ENCODE measurements at regions not wholly inside any gene's neighbourhood (a gene's known extent, or its start where the extent isn't known, plus 50 kb on each side); places are given as distances from the start of the nearest gene placed in this dataset.
"Not testable (repeated sequence)": the region's sequence is repeated elsewhere in the genome, so short reads cannot be mapped to it uniquely, and the experiment has no call there.

DNA sequence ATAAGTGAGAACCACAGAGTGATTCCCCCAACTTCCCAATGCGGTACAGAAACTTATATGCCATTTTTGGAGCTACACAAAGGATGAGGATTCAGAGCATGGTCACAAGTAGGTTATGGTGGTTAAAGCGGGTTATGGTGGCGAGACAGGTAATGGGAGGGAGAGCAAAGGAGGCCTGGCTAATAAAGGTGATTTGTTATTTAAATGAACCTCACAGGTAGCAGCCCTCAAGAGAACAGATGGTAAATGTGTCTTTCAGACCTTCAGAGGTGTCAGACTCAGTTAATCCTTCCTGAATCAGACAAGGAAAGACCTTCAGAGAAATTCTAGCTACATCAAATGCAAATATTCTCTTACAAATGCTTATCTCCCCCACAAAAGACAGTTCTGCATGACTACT, 1971.4 kb downstream of the OLFM4 start:
- no peak for DNase-seq (ENCODE audit: low read depth)
- TF ChIP-seq, protein P1, sequence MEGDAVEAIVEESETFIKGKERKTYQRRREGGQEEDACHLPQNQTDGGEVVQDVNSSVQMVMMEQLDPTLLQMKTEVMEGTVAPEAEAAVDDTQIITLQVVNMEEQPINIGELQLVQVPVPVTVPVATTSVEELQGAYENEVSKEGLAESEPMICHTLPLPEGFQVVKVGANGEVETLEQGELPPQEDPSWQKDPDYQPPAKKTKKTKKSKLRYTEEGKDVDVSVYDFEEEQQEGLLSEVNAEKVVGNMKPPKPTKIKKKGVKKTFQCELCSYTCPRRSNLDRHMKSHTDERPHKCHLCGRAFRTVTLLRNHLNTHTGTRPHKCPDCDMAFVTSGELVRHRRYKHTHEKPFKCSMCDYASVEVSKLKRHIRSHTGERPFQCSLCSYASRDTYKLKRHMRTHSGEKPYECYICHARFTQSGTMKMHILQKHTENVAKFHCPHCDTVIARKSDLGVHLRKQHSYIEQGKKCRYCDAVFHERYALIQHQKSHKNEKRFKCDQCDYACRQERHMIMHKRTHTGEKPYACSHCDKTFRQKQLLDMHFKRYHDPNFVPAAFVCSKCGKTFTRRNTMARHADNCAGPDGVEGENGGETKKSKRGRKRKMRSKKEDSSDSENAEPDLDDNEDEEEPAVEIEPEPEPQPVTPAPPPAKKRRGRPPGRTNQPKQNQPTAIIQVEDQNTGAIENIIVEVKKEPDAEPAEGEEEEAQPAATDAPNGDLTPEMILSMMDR (IDR thresholded peaks at IDR 0.05; ENCODE audit: low read depth, low read length, missing control alignments) = no peak
- H3K4me3 ChIP-seq (ENCODE audit: low read depth, low read length) = no peak overlapping the region

DNA sequence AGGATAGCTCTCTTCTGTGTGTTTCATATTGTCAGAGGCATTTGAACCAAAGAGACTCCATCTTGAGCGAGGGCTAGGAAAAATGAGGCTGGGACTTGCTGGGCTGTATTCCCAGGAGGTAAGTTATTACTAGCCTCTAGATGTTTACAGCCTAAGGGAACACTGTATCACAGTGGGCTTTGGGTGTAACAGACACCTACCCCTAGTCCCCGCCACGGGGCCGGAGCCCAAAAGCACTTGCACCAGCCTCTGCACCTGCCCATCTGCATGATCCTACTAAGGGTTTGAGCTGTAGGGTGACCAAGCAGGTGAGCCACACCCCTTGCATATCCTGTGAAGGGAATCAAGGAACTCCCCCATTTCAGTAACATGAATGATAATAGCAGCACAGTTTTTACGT, 1972.2 kb downstream of the OLFM4 start:
- DNase-seq (ENCODE audit: low read depth) = no peak
- TF ChIP-seq, protein P1 (IDR thresholded peaks at IDR 0.05; ENCODE audit: low read depth, low read length, missing control alignments) = no peak
- no peak overlapping the region for H3K4me3 ChIP-seq (ENCODE audit: low read depth, low read length)

DNA sequence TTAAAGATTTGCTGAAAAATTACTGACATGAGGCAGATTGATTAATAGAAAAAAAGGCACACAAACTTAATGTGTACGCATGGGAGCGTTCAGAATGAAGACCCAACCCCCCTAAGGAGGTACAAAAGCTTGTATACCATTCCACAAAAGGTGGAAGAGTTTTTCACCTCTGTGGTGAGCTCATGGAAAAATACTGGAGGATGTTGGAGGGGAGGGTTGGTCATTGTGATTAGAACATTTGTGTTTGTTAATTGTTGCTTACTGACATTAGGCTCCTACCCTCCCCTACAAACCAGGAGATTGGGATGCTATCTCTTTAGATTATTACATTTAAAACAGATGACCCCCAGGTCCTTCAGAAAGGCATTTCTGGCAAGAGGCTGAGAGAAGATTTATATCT, 1973.3 kb downstream of the OLFM4 start:
- TF ChIP-seq, protein P1 (IDR thresholded peaks at IDR 0.05; ENCODE audit: low read depth, low read length, missing control alignments) = no peak
- no peak for DNase-seq (ENCODE audit: low read depth)
- H3K4me3 ChIP-seq (ENCODE audit: low read depth, low read length) = no peak overlapping the region

DNA sequence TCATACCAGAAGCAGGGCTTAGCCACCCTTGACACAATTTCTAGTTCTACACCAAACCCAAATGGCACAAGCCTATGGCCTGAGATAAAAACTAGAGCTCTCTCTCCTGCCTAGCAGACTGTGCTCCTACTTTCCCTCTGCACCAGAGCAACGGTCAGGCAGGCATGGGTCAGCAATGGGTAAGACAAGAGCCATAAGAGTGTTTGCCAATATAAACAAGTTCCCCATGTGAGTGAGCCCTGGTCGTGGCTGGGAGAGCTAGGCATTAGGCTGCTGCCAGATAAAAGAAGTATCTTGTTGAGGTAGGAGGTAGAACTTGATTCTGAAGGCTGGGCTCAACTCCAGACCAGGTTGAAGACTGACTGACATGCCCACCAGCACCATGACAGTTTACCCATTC, 1979.1 kb downstream of the OLFM4 start:
- H3K4me3 ChIP-seq (ENCODE audit: low read depth, low read length) = no peak overlapping the region
- TF ChIP-seq, protein P1 (IDR thresholded peaks at IDR 0.05; ENCODE audit: low read depth, low read length, missing control alignments) = no peak
- no peak for DNase-seq (ENCODE audit: low read depth)

DNA sequence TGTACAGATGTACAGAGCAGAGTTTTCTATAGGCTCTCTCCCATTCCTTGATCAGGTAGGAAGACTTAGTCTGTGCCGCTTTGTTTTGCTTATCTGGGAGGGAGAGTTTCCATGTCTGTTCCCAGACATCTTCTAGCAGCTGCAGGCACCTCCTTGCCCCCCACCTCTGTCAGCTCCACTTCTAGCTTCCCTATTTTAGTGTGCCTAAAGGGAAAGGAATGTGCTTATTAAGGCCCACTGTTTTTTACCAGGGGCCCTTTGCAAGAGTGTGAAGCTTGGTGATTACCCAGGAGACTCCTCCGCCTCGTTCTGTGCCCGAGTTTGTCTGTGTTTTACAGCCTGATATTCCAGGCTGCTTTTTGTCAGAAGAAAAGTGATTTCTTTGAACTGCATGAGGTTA, 1984.4 kb downstream of the OLFM4 start:
- TF ChIP-seq, protein P1 (IDR thresholded peaks at IDR 0.05; ENCODE audit: low read depth, low read length, missing control alignments) = no peak
- DNase-seq (ENCODE audit: low read depth) = no peak
- H3K4me3 ChIP-seq (ENCODE audit: low read depth, low read length) = no peak overlapping the region

DNA sequence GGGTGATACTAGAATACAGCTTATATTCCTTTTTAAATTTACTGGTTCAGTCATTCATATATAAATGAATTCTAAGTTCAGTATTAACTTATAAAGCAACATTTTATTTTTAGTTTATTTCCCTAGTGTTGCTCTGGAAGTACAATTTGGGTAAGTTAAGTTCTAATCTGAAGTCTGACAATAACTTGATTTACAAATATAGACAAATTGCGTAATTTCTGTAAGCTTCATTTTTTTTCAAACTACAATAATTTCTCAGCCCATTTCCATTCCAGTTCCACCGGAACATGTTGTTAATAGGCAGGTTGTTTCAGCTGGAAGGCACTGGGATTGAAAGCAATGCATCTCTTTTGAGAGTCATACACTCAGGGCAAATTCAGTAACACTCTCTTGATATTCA, 2000.7 kb downstream of the OLFM4 start:
- H3K4me3 ChIP-seq (ENCODE audit: low read depth, low read length) = no peak overlapping the region
- TF ChIP-seq, protein P1 (IDR thresholded peaks at IDR 0.05; ENCODE audit: low read depth, low read length, missing control alignments) = no peak

DNA sequence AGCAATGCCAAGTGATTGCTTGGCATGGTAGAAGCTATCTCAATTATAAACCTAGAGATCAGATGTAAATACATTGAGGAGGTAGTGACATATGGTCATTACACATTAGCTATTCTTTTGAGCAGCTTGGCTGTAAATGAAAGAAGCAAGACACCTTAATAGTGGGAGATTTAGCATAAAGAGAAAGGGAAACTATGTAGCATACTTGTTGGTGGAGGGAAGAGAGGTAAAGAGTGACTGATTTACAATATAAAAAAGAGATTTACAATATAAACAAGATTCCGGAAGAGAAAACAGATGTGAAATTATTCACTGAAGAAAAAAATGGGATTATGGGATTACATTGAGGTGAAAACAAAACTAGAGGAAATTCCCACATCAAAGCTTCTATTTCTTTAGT, 2009.6 kb downstream of the OLFM4 start:
- TF ChIP-seq, protein P1 (IDR thresholded peaks at IDR 0.05; ENCODE audit: low read depth, low read length, missing control alignments) = no peak
- no peak for DNase-seq (ENCODE audit: low read depth)
- no peak overlapping the region for H3K4me3 ChIP-seq (ENCODE audit: low read depth, low read length)

More for the DNA sequence above, 2000.7 kb downstream of the OLFM4 start:
- no peak for DNase-seq (ENCODE audit: low read depth)

DNA sequence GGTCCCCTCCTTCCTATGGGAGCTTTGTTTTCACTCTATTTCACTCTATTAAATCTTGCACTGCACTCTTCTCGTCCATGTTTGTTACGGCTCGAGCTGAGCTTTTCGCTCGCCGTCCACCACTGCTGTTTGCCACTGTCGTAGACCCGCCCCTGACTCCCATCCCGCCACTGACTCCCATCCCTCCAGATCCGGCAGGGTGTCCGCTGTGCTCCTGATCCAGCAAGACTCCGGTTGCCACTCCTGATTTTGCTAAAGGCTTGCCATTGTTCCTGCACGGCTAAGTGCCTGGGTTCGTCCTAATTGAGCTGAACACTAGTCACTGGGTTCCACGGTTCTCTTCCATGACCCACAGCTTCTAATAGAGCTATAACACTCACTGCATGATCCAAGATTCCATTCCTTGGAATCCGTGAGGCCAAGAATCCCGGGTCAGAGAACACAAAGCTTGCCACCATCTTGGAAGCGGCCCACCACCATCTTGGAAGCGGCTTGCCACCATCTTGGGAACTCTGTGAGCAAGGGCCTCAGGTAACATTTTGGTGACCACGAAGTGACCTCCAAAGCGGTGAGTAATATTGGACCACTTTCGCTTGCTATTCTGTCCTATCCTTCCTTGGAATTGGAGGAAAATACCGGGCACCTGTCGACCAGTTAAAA, 2025.4 kb downstream of the OLFM4 start:
- H3K4me3 ChIP-seq (ENCODE audit: low read depth, low read length); DNase-seq (ENCODE audit: low read depth): not testable (repeated sequence)

DNA sequence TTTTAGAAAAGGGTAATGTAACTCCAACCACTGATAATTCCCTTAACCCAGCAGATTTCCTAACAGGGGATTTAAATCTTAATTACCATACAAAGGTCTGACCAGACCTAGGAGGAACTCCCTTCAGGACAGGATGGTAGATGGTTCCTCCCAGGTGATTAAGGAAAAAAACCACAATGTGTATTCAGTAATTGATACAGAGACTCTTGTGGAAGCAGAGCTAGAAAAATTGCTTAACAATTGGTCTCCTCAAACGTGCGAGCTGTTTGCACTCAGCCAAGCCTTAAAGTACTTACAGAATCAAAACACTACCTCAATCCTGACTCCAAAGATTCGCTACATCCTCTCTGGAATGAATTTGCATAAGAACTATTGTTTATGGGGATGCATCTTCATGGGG, 2027.1 kb downstream of the OLFM4 start:
- not testable (repeated sequence) for H3K4me3 ChIP-seq (ENCODE audit: low read depth, low read length); DNase-seq (ENCODE audit: low read depth)
